Frontal cortex (tissue), 3 donors: ENCODE measurements at regions not wholly inside any gene's neighbourhood (a gene's known extent, or its start where the extent isn't known, plus 50 kb on each side); places are given as distances from the start of the nearest gene placed in this dataset.

Experiments used
- DNase-seq, 2 donors: peaks; one replicate each; pipeline ENCODE4 v3.0.0; 2012; ENCODE audit warnings: low spot score in 2 of 2
- FAIRE-seq: peaks from 2 replicates; lab custom pipeline; 2012; peaks lifted over from hg19 to GRCh38; lab: Jason Lieb, UNC
- donor health status: control.
- donor health status: control.
- donor health status: control.

- FAIRE-seq = no peak
- DNase-seq = no peak
These were observed 589.8 kb upstream of the ATP2B1 start for GRCh38 chr12:90298289-90298948.

- FAIRE-seq (no peak), DNase-seq (no peak)
These were observed 587.2 kb upstream of the ATP2B1 start for GRCh38 chr12:90295858-90296257.

GRCh38 chr12:90292183-90292582, 583.5 kb upstream of the ATP2B1 start:
- FAIRE-seq (no peak), DNase-seq (no peak)

DNA sequence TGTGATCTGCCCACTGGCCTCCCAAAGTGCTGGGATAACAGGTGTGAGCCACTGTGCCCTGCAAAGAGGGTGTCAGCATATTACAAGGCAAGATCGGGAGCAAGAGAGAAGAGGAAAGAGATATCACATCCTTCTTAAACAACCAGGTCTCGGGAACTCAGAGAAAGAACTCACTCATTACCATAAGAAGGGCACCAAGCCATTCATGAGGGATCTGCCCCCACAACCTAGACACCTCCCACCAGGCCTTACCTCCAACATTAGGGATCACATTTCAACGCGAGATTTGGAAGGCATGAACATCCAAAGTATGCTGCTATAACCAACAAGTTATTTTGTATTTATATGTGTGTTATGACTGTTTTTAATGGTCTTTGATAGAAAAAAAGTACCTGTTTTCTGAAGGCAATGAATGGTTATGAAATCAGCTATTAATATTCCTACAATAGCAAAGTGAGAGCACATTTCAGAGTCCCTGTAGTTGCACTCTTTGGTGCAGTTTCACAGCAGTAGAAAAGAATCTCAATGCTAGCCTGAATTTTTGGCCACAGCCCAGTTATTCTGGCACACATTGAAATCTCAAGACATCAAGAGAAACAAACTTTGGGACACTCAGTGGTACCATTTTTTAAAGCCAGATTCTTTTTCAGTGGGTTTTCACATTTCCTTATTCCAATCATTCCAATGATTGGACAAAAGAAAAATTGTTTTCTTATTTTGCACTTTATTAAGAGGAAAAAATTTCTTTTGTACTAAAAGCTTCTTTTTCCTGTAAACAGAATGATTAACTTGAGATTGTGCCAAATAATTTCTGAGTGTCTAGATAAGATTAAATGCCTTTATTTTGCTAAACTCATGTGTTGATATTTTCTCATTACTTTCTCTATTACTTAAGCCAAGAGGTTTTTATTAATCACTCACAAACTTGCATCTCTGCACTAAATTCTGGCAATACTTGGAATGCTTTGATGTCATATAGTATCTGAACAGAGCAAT, 582.6 kb upstream of the ATP2B1 start:
- DNase-seq = no peak
- no peak for FAIRE-seq

- DNase-seq = no peak
- FAIRE-seq = no peak
These were observed 578.9 kb upstream of the ATP2B1 start for GRCh38 chr12:90287585-90287984.

DNA sequence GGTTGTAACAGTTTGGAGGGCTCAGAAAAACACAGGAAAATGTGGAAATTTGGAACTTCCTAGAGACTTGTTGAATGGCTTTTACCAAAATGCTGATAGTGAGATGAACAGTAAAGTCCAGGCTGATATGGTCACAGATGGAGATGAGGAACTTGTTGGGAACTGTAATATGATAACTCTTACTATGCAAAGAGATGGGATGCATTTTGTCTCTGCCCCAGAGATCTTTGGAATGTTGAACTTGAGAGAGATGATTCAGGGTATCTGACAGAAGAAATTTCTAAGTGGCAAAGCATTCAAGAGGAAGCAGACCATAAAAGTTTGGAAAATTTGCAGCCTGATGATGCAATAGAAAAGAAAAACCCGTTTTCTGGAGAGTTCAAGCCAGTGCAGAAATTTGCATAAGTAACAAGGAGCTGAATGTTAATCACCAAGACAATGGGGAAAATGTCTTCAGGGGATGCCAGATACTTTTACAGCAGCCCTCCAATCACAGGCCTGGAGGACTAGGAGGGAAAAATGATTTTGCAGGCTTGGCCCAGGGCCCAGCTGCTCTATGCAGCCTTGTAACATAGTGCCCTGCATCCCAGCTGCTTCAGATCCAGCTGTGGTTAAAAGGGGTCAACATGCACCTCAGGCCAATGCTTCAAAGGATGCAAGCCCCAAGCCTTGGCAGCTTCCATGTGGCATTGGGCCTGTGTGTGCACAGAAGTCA, 572.7 kb upstream of the ATP2B1 start:
- DNase-seq (no peak), FAIRE-seq (no peak)

DNA sequence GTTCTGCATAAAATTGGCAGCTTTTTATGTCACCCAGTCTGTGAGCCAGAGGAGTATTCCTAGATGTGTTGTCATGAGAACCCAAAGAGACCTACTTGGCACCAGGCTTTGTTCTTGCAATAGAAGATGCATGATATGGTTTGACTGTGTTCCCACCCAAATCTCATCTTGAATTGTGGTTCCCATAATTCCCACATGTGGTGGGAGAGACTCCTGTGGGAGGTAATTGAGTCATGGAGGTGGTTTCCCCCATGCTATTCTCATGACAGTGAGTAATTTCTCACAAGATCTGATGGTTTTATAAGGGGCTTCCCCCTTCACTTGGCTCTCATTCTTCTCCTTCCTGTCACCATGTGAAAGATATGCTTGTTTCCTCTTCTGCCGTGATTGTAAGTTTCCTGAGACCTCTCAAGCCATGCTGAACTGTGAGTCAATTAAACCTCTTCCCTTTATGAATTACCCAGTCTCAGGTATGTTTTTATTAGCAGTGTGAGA, 572.0 kb upstream of the ATP2B1 start:
- no peak for FAIRE-seq
- no peak for DNase-seq

DNA sequence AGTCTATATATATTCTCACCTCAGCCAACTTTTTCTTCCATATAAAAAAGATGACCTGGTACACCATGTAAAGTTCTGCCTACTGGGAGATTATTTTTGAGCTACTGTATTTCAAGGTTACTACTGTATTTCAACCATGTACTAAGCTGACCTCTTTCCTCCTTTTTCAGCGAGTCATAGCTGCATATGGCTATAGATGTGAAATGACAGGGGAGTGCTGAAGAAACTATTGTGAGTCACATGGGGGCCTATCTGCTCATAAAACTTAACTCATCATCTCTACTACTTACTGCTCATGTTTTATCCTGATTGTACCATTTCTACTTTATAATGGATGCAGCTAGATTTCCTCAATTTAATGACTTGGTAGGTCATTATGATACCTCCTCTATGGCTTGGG, 571.4 kb upstream of the ATP2B1 start:
- no peak for FAIRE-seq
- no peak for DNase-seq

GRCh38 chr12:90275088-90275487, 566.5 kb upstream of the ATP2B1 start:
- DNase-seq (no peak), FAIRE-seq (no peak)

DNA sequence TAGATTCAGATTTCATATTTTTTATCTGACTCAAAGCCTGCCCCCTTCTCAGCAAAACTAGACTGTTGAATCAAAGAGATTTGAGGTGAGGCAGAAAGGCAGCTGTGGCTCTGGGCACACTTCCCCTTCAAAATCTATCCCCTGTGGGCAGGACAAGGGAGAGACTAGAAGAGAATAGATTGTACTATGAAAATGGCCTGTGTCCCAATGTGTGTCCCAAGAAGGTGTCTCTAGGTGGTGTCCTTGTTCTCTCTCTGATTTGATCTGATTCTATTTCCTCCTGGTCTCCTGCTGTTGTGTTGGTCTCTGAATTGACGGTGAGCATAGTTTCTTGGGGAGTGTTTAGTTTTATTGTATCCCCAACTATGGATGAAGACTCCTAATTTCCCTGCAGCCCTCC, 565.8 kb upstream of the ATP2B1 start:
- DNase-seq (no peak), FAIRE-seq (no peak)

DNA sequence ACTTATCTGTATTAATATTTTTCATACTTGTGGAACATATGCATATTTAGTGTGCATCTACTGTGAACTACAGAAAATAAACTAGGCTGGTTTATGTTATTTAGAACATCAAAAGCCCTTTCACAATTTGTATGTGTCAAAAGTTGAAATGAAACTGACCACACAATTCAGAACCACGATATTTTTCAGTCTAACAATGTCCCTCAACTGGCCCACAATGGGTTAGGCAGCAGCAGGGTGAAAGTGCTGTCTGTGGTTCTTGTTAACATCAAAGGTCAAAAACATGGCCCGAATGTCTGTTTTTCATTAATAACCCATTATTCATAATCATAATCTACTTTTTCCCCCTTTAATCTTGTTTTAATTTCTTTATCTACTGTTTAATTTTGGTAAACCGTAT, 559.9 kb upstream of the ATP2B1 start:
- DNase-seq (no peak), FAIRE-seq (no peak)

- DNase-seq (no peak), FAIRE-seq (no peak)
These were observed 553.6 kb upstream of the ATP2B1 start for GRCh38 chr12:90262251-90262650.

DNA sequence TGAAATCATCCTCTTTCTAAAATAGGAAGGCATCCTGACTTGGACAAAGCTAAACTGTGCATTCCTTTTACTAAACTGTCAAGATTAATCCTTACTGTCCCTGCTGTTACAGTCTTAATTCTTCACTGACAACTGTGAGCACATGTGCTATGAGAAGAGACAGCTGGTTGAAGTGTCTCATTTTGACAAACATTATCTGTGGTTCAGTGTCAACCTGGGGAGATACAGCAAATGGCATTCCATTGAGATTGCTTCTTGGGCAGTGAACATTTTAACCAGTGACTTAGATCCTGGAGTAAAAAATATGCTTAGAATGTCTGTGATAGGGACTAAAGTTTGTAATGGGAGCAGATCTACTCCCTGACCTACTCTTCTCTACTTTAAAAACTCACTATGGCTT, 552.6 kb upstream of the ATP2B1 start:
- no peak for FAIRE-seq
- no peak for DNase-seq

DNA sequence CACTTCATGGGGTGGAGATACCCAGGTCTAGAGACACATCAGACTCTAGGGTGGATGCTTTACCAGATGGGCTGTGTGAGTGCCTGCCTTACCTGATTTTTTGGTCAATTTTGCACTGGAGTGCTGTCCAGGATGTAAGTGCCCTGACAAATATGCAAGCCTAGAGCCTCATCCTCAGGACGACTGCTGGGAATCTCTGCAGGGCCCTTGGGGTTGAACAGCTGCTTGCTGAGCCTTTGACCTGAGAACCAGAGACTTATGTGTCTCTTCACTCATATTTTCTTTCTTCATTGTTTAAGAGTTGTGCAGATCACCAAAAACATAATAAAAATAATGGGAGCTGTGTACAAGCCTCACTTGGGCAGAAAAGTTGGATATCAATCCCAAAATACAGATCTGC, 551.5 kb upstream of the ATP2B1 start:
- FAIRE-seq = no peak
- no peak for DNase-seq

DNA sequence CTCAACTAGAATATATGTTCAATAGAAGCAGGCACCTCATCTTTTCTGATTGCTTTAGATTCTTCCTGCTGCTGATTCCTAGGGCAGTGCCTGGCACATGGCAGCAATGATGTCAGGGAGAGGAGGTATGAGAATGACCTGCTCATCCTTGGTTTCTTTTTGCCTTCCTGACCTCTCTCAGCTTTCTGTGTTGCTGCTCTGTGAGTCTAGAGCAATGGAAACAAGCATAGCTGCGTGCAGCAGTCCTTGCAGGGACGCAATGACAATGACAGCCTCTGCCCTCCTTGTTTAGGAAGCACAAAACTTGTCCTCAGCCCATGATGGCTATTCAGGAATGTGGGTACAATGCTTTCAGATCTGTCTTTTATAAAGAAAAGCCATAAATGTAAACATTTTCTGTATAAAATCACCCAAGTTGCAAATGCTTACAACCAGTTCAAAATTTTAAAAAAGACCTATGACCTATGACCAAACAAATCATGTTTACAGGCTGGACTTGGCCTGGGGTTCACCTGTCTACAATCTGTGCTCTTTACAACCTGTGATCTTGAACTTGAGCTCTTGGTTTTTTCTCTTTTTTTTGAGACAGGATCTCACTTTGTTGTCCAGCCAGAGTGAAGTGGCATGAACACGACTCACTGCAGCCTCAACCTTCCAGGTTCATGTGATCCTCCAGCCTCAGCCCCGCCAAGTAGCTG, 549.4 kb upstream of the ATP2B1 start:
- FAIRE-seq (no peak), DNase-seq (no peak)

DNA sequence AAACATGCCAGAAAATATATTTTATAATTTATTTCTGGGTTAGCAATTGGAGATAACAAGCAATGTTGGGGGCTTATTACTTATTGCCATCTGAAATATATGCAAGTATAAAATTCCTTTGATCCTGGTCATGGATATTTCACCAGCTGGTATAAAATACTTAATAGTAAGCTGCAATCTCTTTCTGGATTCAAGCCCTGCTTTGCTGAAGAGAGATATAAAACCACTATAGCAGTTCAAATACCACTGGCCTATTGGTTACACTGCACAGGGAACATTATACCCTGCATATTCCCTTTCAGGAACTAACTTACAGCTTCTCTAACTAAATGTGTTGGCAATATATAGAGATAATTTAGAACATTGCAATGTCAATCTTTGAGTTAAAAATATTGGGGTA, 546.2 kb upstream of the ATP2B1 start:
- FAIRE-seq = no peak
- no peak for DNase-seq

- no peak for FAIRE-seq
- peak in 1 of 2 donors; percentile 3 for DNase-seq
These were observed 545.1 kb upstream of the ATP2B1 start for GRCh38 chr12:90253674-90254181.

DNA sequence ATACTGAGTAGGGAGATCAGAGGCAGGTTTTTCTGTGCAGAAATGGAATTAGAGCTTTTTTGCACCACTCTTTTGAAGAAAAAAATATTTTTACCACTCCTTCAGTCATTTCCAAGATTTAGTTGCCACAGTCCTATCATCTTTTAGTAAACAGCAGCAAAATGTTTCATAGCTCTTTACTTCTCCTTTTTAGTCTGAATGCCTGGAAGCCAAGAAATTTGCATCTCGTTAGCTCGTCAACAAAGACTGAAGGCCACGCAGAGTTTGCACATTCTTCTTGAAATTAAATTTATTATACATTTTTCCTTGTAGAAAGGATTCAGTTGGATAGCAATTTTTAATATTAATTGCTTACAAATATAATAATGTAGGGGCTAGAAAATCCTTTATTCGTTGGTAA, 544.5 kb upstream of the ATP2B1 start:
- no peak for FAIRE-seq
- DNase-seq = no peak

DNA sequence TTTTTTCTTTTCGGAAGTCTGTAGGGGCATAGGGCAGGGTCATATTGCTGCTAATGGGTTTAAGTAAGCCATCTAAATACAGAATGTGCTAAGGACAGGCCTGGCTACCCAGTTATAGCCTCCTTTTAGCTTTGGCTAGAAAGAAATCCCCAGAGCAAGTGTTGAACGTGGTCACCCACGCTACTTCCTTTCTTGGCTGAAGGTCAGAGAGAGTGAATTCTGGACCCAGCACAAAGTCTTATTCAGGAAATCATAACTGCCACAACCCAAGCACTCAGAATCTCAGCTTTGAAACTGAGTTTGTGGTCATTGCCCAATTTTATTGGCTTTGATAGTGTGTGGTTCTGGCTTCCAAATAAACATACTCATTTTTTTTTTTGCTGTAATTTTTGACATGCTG, 542.1 kb upstream of the ATP2B1 start:
- DNase-seq (no peak), FAIRE-seq (no peak)

- DNase-seq (no peak), FAIRE-seq (no peak)
These were observed 541.4 kb upstream of the ATP2B1 start for GRCh38 chr12:90250042-90250441.
